ENCODE measurements at regions not wholly inside any gene's neighbourhood (a gene's known extent, or its start where the extent isn't known, plus 50 kb on each side); places are given as distances from the start of the nearest gene placed in this dataset.

DNA sequence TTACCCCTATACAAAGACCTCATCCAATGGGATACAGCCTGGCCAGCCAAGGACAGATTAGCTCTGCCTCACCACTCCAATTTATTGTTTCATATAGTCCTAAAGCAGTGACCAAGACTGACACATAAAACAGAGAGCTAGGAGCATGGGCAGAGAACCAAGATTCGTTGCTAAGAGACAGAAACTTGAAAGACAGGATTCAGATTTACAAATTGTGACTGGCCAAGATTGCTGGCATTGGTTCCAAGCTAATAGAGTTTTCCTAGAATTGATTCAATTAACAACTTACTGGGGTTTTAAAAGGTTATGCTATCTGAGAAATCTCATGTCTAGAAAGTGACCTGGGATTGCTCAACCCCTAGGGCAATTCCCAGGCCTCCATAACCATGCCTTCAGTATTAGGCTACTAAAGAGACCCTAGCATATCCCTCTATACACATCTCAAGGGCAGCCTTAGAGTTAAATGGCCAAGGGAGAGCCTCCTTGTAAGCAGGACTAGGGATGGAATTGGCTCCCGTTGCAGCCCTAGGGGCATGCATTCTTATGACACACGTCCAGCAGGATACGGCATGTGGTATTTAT lies 75.6 kb downstream of the ICOS start:
- peaks cover 20% of the 10 kb centered on the region for H3K36me3 Mint-ChIP-seq (ENCODE audit: low read depth)
- H3K27me3 Mint-ChIP-seq (ENCODE audit: low read depth): no peaks in the 10 kb centered on the region
- H3K4me3 Mint-ChIP-seq: no peak overlapping the region
- H3K4me1 Mint-ChIP-seq (ENCODE audit: low read depth): peaks cover 63% of the 10 kb centered on the region
- H3K27ac Mint-ChIP-seq: no peak overlapping the region
- H3K9me3 Mint-ChIP-seq: peaks cover 33% of the 10 kb centered on the region

DNA sequence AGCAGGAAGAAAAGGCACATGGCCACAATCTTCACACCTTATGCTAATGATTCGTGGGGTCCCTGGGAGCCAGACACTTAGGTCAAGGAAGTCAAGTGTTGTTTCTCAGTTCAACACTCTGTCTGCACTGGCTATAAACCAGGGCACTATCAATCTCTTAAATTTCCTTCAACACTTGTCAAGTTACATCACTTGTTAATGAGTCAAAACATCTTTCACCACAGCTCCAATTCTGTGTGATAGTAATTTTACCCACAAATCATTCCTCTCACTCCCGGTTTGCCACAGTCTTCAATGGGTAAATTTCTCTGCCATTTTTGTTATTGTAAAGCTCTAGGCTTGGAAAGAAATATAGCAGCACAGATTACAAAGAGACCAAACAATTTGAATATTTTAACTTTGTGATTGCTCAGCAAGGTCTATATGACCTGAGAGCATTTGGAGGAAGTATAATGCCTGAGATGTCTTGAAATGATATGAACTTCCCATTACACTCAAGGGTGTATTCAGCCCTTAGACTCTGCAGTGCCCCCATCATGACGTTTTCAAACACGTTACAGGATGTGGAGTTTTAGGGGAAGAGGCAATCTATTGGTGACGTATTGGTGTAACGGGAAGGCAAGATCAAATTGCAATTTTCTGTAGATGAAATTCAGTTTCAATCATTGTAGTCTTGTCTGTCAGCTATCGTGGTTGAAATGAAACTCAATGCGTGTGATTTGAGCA lies 78.7 kb downstream of the ICOS start:
- H3K27ac Mint-ChIP-seq: peak overlapping the region; percentile 83
- H3K27me3 Mint-ChIP-seq (ENCODE audit: low read depth): no peaks in the 10 kb centered on the region
- H3K4me3 Mint-ChIP-seq: no peak overlapping the region
- peaks cover 23% of the 10 kb centered on the region for H3K36me3 Mint-ChIP-seq (ENCODE audit: low read depth)
- H3K9me3 Mint-ChIP-seq: peaks cover 40% of the 10 kb centered on the region
- H3K4me1 Mint-ChIP-seq (ENCODE audit: low read depth): peaks cover 59% of the 10 kb centered on the region

DNA sequence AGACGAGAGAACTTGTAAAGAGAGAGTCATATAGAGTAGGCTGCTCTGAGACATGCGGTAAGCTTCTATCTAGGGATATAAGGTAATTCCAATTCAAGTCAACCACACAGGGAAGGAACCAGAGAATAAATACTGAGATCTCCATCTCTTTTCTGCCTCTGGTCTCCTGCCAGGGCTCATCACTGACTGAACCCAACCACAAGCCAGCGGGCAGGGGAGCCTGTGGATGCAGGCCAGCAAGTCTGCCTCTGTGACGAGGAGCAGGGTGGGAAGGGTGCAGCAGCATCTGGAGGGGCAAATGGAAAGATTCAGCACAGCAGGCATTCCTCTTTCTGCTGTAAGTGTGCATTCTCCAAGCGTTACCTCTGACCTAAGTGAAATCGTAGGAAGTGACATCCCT lies 82.2 kb downstream of the ICOS start:
- Mint-ChIP-seq H3K27me3 (ENCODE audit: low read depth) (no peaks in the 10 kb centered on the region), H3K4me1 (ENCODE audit: low read depth) (peaks cover 55% of the 10 kb centered on the region), H3K9me3 (peaks cover 40% of the 10 kb centered on the region), H3K4me3 (no peak overlapping the region), H3K27ac (no peak overlapping the region), H3K36me3 (ENCODE audit: low read depth) (peaks cover 21% of the 10 kb centered on the region)

DNA sequence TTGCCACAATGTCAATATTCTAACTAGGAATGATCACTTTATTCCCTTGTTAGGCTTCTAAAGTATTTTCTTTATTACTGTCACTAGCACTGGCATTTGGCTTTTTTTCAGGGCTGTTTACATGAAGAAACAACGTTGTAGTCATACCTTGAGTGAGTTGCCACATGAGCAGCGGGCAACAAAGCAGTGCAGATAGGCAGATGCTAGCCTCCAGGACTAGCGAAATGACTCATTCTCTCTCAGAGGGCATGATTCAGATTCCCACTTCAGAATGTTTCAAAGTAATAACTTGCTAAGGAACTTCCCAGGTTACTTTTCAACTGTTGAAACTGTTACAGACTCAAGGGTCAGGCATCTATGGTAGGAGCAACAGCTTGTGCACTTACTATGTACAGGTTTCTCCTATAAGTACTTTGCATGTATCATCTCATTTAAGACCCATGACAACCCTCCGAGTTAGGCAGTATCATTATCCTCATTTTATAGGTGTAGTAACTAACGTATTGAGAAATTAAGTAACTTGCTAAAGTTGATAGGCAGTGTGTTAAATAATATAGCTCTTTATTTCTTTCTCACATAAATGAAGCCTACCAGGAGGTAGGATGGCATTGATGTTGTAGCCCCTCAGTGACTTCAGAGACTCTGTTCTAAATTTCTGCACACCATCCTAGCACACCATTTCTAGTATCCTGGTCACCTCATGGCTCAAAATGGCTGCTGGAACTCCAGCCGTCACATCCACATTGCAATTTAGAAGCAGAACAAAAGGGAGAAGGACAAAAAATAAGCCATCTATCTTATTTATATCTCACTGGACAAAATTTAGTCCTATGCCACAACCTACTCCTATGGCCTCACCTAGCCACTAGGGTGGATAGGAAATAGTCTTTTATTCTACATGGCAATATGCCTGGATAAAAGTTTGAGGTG lies 83.3 kb downstream of the ICOS start:
- Mint-ChIP-seq H3K27me3 (ENCODE audit: low read depth) (no peaks in the 10 kb centered on the region), H3K27ac (peak overlapping the region; percentile 77), H3K36me3 (ENCODE audit: low read depth) (peaks cover 19% of the 10 kb centered on the region), H3K9me3 (peaks cover 37% of the 10 kb centered on the region), H3K4me3 (peak overlapping the region; percentile 33), H3K4me1 (ENCODE audit: low read depth) (peaks cover 58% of the 10 kb centered on the region)

DNA sequence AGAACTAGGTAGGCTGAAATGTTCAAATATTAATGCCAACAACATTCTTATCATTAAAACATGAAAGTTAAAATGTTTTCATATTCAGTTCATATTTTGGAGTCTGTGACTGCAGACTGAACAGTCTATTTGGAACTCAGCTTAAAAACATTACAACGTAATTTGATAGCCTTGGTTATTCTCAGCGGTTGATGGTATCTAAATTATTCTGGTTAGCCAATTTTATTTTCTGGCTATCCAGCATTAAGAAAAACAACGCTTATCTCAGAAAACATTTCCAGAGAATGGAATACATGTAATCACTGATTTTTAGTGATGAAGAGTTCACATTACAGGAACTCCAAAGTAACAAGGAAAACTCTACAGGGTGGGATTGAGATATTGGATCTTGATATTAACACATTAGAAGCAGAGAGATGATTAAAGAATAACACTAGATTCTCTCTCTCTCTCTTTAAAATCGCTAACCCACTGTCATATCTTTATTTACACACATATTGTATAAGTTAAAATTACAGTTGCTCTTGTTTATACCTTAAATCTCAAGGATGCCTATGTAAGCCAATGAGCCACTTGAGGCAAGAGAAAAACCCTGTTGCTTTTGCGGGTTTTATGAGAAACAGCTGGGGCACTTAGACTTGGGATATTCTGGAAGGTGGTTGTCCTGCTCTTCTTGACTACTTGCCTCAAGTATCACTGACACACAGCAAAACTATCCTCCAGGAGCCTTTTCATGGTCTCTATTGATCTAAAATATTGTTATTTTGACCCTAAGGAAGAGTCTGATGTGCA lies 84.9 kb downstream of the ICOS start:
- Mint-ChIP-seq H3K9me3 (peaks cover 26% of the 10 kb centered on the region), H3K36me3 (ENCODE audit: low read depth) (peaks cover 19% of the 10 kb centered on the region), H3K4me1 (ENCODE audit: low read depth) (peaks cover 57% of the 10 kb centered on the region), H3K27ac (peak overlapping the region; percentile 46), H3K4me3 (no peak overlapping the region), H3K27me3 (ENCODE audit: low read depth) (no peaks in the 10 kb centered on the region)

DNA sequence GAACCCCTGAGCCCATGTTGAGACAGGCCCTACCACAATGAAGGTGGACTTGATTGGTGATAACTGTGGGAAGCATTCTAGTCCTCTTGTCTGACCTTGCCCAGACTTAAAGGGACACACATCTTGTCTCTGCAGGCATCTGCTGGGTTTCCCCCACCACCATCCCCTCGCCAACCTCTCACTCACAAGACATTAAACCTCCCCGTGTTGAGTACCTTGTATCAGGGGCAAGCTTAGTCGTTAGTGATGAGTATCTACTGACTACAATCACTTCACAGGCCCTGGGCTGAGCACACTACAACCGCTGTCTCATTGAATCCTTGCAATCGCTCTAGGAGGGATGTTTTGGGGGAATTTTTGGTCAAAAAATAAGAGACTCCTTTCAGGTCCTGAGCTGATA lies 86.0 kb downstream of the ICOS start:
- peaks cover 17% of the 10 kb centered on the region for H3K9me3 Mint-ChIP-seq
- H3K36me3 Mint-ChIP-seq (ENCODE audit: low read depth): peaks cover 20% of the 10 kb centered on the region
- no peak overlapping the region for H3K4me3 Mint-ChIP-seq
- H3K27ac Mint-ChIP-seq: peak overlapping the region; percentile 3
- peaks cover 63% of the 10 kb centered on the region for H3K4me1 Mint-ChIP-seq (ENCODE audit: low read depth)
- no peaks in the 10 kb centered on the region for H3K27me3 Mint-ChIP-seq (ENCODE audit: low read depth)

DNA sequence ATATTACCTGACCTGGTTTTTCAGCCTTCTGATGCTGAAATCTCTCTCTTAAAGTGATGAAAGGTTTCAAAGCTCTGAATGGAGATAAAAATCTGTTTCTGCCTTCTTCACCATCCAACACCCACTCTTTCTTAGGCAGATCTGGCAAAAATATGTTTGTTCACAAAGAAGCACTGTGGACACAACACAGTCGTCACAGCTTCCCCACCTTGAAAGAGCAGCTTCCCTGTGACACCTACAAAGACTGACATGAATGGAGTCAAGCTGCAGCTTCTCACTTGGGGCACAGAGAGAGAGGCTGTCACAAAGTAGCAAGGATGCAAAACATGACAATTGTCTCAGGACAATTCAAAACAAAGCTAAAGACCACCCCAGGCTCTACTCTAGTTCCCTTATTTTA lies 86.5 kb downstream of the ICOS start:
- H3K4me3 Mint-ChIP-seq: no peak overlapping the region
- peaks cover 14% of the 10 kb centered on the region for H3K36me3 Mint-ChIP-seq (ENCODE audit: low read depth)
- peaks cover 63% of the 10 kb centered on the region for H3K4me1 Mint-ChIP-seq (ENCODE audit: low read depth)
- peak overlapping the region; percentile 62 for H3K27ac Mint-ChIP-seq
- H3K27me3 Mint-ChIP-seq (ENCODE audit: low read depth): no peaks in the 10 kb centered on the region
- H3K9me3 Mint-ChIP-seq: peaks cover 12% of the 10 kb centered on the region

DNA sequence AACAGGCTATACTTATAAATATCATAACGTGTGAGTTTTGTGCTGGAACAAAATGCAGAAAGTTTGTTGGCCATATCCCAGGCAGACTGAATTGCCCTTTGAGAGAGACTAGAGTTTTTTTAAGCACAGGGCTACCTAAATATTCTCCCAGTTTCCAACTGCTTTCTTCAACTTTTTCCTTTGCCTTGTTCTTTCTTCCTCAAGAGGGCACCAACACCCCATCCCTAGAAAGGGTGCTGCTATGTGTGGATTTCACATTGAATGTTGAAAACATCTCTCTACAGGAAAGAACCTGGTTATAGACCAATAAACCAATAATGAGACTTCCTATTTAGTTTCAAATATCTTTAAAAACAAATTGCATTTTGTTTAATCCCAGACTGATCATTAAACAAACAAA lies 87.9 kb downstream of the ICOS start:
- Mint-ChIP-seq H3K27ac (no peak overlapping the region), H3K4me3 (no peak overlapping the region), H3K4me1 (ENCODE audit: low read depth) (peaks cover 53% of the 10 kb centered on the region), H3K9me3 (peaks cover 3% of the 10 kb centered on the region), H3K27me3 (ENCODE audit: low read depth) (no peaks in the 10 kb centered on the region), H3K36me3 (ENCODE audit: low read depth) (peaks cover 5% of the 10 kb centered on the region)

DNA sequence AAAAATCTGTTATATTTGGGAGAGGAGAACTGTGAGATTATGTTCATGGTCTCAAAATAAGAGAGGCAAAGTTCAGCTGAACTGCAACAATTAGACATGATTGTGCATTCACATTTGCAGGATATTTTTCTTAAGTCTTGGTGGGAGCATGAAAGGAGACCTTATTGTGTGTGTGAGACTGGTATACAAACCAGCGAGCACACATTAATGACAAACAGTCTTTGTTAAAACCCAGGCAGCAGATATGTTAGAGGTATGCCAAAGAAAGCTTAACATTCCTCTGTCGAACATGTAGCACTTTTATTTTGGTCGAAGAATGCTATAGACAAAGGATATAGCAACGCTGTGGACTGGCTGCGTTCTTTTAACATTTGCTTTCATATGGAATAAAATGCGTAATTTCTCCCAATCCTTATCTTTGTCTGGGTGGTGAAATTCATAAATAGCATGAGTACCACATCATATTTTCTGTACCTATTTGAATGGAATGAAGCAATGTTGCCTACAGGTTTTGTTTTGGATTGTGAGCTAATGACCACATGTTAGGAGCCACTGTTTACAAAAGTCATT lies 88.4 kb downstream of the ICOS start:
- Mint-ChIP-seq H3K36me3 (ENCODE audit: low read depth) (peaks cover 5% of the 10 kb centered on the region), H3K9me3 (peaks cover 4% of the 10 kb centered on the region), H3K27ac (no peak overlapping the region), H3K4me3 (no peak overlapping the region), H3K27me3 (ENCODE audit: low read depth) (no peaks in the 10 kb centered on the region), H3K4me1 (ENCODE audit: low read depth) (peaks cover 49% of the 10 kb centered on the region)

DNA sequence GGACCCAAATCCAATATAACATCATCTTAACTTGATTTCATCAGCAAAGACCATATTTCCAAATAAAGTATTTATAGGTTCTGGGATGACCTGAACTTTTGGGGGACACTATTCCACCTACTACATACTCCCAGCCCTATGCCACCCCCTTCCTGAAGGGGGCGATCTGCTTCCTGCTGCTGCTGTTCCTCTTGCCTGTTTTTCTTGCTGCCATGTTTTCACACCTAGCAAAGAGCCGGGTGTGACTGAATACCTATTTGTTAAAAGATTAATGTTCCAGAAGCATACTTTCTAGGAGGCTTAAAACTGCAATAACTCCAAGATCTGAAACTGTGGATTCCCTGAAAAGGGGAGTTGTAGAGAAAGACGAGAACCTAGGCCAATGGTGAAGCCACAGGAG lies 89.7 kb downstream of the ICOS start:
- no peaks in the 10 kb centered on the region for H3K27me3 Mint-ChIP-seq (ENCODE audit: low read depth)
- peaks cover 4% of the 10 kb centered on the region for H3K9me3 Mint-ChIP-seq
- H3K27ac Mint-ChIP-seq: peak overlapping the region; percentile 80
- H3K4me3 Mint-ChIP-seq: no peak overlapping the region
- peaks cover 5% of the 10 kb centered on the region for H3K36me3 Mint-ChIP-seq (ENCODE audit: low read depth)
- peaks cover 45% of the 10 kb centered on the region for H3K4me1 Mint-ChIP-seq (ENCODE audit: low read depth)

DNA sequence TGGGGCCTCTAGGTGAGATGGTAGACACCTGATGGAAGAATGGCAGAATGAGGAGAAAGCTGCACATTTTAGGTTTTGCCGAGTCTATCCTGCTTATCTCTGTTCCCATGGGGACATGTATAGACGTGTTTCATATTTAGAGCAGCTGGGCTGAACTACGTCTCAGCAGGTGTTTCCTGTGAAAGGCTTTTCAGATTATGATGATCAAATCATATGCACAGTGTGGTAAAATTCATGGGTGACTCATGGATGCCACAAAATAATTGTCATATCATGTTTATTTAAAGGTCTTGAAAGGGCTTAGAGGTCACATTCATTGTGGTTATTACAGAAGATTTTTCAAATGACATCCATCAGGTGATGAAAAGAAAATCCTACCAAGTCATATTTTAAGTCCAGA lies 90.5 kb downstream of the ICOS start:
- Mint-ChIP-seq H3K27me3 (ENCODE audit: low read depth) (no peaks in the 10 kb centered on the region), H3K9me3 (peaks cover 4% of the 10 kb centered on the region), H3K36me3 (ENCODE audit: low read depth) (peaks cover 5% of the 10 kb centered on the region), H3K27ac (peak overlapping the region; percentile 80), H3K4me3 (no peak overlapping the region), H3K4me1 (ENCODE audit: low read depth) (peaks cover 42% of the 10 kb centered on the region)

DNA sequence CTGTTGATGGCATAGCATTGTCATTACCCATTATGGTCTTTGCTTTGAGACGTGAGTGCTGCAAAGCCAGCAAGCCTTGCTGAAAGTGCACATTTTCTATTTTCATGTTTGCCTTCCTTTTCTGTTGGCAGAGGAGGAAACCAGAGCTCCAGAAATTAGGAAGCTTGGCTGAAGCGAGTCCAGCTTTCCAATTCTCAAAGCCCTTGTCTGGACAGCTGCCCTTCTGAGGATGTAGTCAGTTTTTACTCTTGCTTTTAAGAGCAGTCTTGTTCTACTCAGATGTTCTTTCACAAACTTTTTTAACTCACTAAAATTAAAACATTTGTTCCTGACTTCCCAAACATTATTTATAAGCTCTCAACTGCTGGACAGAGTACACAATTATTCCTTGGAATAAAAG lies 93.8 kb downstream of the ICOS start:
- H3K27me3 Mint-ChIP-seq (ENCODE audit: low read depth): no peaks in the 10 kb centered on the region
- H3K36me3 Mint-ChIP-seq (ENCODE audit: low read depth): peaks cover 5% of the 10 kb centered on the region
- H3K27ac Mint-ChIP-seq: no peak overlapping the region
- H3K9me3 Mint-ChIP-seq: peaks cover 4% of the 10 kb centered on the region
- H3K4me3 Mint-ChIP-seq: no peak overlapping the region
- peaks cover 18% of the 10 kb centered on the region for H3K4me1 Mint-ChIP-seq (ENCODE audit: low read depth)

DNA sequence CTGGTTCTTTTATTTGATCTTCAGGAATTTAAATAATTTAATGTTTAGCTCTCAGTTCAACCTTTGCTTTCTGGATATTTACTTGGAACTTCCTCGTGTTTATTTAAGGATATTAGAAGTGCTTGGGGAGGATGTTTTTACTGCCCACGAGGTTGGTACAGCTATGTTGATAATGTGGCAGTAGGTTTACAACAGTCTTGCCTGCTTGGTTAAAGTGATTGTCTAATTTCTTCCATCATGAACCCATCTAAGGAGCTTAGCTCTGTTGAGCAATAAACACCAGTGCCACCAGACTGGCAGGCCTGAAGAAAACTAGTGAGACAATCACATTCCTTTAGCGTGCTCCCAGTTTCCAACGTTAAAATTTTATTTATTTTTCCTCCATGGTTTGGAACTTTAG lies 94.5 kb downstream of the ICOS start:
- no peak overlapping the region for H3K27ac Mint-ChIP-seq
- H3K9me3 Mint-ChIP-seq: peaks cover 9% of the 10 kb centered on the region
- H3K27me3 Mint-ChIP-seq (ENCODE audit: low read depth): no peaks in the 10 kb centered on the region
- no peak overlapping the region for H3K4me3 Mint-ChIP-seq
- peaks cover 16% of the 10 kb centered on the region for H3K4me1 Mint-ChIP-seq (ENCODE audit: low read depth)
- peaks cover 7% of the 10 kb centered on the region for H3K36me3 Mint-ChIP-seq (ENCODE audit: low read depth)

DNA sequence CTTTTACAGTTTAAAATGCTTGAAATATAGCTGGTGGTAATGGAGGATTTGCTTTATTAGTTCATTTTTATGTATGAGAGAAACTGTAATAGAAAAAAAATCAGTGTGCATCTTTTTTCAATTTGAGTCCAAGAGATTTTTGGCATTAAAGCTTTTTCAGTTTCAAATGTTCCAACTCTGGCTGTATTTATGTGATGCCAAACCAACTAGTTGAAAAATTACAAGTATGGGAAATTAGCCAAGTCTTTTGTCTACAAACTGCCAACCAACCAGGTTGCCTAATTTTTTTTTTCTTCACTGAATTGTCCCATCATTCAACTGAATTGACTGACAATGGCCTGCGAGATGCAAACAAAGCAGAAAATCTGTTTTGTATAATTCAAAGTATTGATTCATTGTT lies 95.7 kb downstream of the ICOS start:
- H3K27ac Mint-ChIP-seq: no peak overlapping the region
- peaks cover 12% of the 10 kb centered on the region for H3K9me3 Mint-ChIP-seq
- H3K4me3 Mint-ChIP-seq: no peak overlapping the region
- H3K4me1 Mint-ChIP-seq (ENCODE audit: low read depth): peaks cover 7% of the 10 kb centered on the region
- H3K27me3 Mint-ChIP-seq (ENCODE audit: low read depth): no peaks in the 10 kb centered on the region
- H3K36me3 Mint-ChIP-seq (ENCODE audit: low read depth): peaks cover 3% of the 10 kb centered on the region

Data from T-helper 1 cell treated with Interleukin-12 subunit alpha and Interleukin-12 subunit beta and Interleukin-4 antibody, amounts not matched to agents 30 μg/mL and 1 μg/mL, for 36 hours (primary cell).